ENCODE measurements at regions not wholly inside any gene's neighbourhood (a gene's known extent, or its start where the extent isn't known, plus 50 kb on each side); places are given as distances from the start of the nearest gene placed in this dataset.
"Not testable (repeated sequence)": the region's sequence is repeated elsewhere in the genome, so short reads cannot be mapped to it uniquely, and the experiment has no call there.

GRCh38 chr1:173314656-173315055, 107.5 kb upstream of the TNFSF4 start:
- Histone ChIP-seq H3K4me3 (no peak overlapping the region), H3K27me3 (no peaks in the 10 kb centered on the region), H3K27ac (no peak overlapping the region), H3K4me1 (no peaks in the 10 kb centered on the region), H3K36me3 (no peaks in the 10 kb centered on the region), H3K9me3 (no peaks in the 10 kb centered on the region)
- TF ChIP-seq CTCF (IDR thresholded peaks at IDR 0.05), result no peak
- intact Hi-C loops (cut with DNase I), result no loop called here
- DNase-seq (ENCODE audit: low spot score in 2 of 2), result no peak

- Histone ChIP-seq H3K4me1 (no peaks in the 10 kb centered on the region), H3K36me3 (no peaks in the 10 kb centered on the region), H3K4me3 (no peak overlapping the region), H3K27ac (no peak overlapping the region), H3K9me3 (no peaks in the 10 kb centered on the region), H3K27me3 (no peaks in the 10 kb centered on the region)
- intact Hi-C loops (cut with DNase I), result no loop called here
- DNase-seq (ENCODE audit: low spot score in 2 of 2), result no peak
- no peak for TF ChIP-seq CTCF (IDR thresholded peaks at IDR 0.05)
These were observed 108.2 kb upstream of the TNFSF4 start for GRCh38 chr1:173315296-173315695.

GRCh38 chr1:173318788-173319187, 111.7 kb upstream of the TNFSF4 start:
- intact Hi-C loops (cut with DNase I), result no loop called here
- H3K9me3 ChIP-seq, result peaks cover 0 to 3% of the 10 kb centered on the region in 2 donors
- TF ChIP-seq CTCF (IDR thresholded peaks at IDR 0.05), result no peak
- H3K27ac ChIP-seq, result no peak overlapping the region
- H3K4me3 ChIP-seq, result no peak overlapping the region
- no peak for DNase-seq (ENCODE audit: low spot score in 2 of 2)
- no peaks in the 10 kb centered on the region for H3K4me1 ChIP-seq
- H3K36me3 ChIP-seq, result no peaks in the 10 kb centered on the region
- H3K27me3 ChIP-seq, result no peaks in the 10 kb centered on the region

- H3K4me3 ChIP-seq; H3K9me3 ChIP-seq; DNase-seq (ENCODE audit: low spot score in 2 of 2); H3K36me3 ChIP-seq; H3K27ac ChIP-seq; intact Hi-C loops (cut with DNase I); H3K27me3 ChIP-seq; H3K4me1 ChIP-seq: not testable (repeated sequence)
These were observed 117.2 kb upstream of the TNFSF4 start for GRCh38 chr1:173324352-173324751.

GRCh38 chr1:173327987-173328386, 120.9 kb upstream of the TNFSF4 start:
- H3K4me1 ChIP-seq; H3K9me3 ChIP-seq; intact Hi-C loops (cut with DNase I); DNase-seq (ENCODE audit: low spot score in 2 of 2); H3K4me3 ChIP-seq; H3K36me3 ChIP-seq; H3K27me3 ChIP-seq; H3K27ac ChIP-seq: not testable (repeated sequence)

GRCh38 chr1:173328961-173329360, 121.8 kb upstream of the TNFSF4 start:
- no peaks in the 10 kb centered on the region for H3K9me3 ChIP-seq
- no peak for TF ChIP-seq CTCF (IDR thresholded peaks at IDR 0.05)
- H3K36me3 ChIP-seq, result no peaks in the 10 kb centered on the region
- DNase-seq (ENCODE audit: low spot score in 2 of 2), result no peak
- no peak overlapping the region for H3K4me3 ChIP-seq
- H3K27ac ChIP-seq, result no peak overlapping the region
- peaks cover 0 to 3% of the 10 kb centered on the region in 2 donors for H3K4me1 ChIP-seq
- intact Hi-C loops (cut with DNase I), result no loop called here
- no peaks in the 10 kb centered on the region for H3K27me3 ChIP-seq

GRCh38 chr1:173329726-173330125, 122.6 kb upstream of the TNFSF4 start:
- Histone ChIP-seq H3K9me3 (no peaks in the 10 kb centered on the region), H3K4me3 (no peak overlapping the region), H3K36me3 (no peaks in the 10 kb centered on the region), H3K27me3 (no peaks in the 10 kb centered on the region), H3K4me1 (peaks cover 0 to 3% of the 10 kb centered on the region in 2 donors), H3K27ac (no peak overlapping the region)
- intact Hi-C loops (cut with DNase I), result no loop called here
- TF ChIP-seq CTCF (IDR thresholded peaks at IDR 0.05), result no peak
- no peak for DNase-seq (ENCODE audit: low spot score in 2 of 2)
